Brain microvascular endothelial cell (primary cell): ENCODE measurements at regions not wholly inside any gene's neighbourhood (a gene's known extent, or its start where the extent isn't known, plus 50 kb on each side); places are given as distances from the start of the nearest gene placed in this dataset.
"Not testable (repeated sequence)": the region's sequence is repeated elsewhere in the genome, so short reads cannot be mapped to it uniquely, and the experiment has no call there.

Experiments
- DNase-seq: peaks from one replicate; pipeline ENCODE4 v3.0.0-alpha.2; 2020
- H3K27ac ChIP-seq: fragments of 250-450 bp; sonication (Bioruptor Pico); 2 replicates; pipeline ENCODE4 v1.5.1; 2020; ENCODE audit warnings: mild to moderate bottlenecking, moderate library complexity
- H3K27me3 ChIP-seq: fragments of 250-450 bp; sonication (Bioruptor Pico); replicated peaks from 2 replicates; pipeline ENCODE4 v1.5.1; 2020; ENCODE audit warnings: mild to moderate bottlenecking
- H3K36me3 ChIP-seq: fragments of 250-450 bp; sonication (Bioruptor Pico); replicated peaks from 2 replicates; pipeline ENCODE4 v1.5.1; 2020; ENCODE audit warnings: mild to moderate bottlenecking
- H3K4me3 ChIP-seq: 2 replicates; pipeline ENCODE4 v1.5.1; 2011; ENCODE audit warnings: low read depth, mild to moderate bottlenecking, control low read depth, low read length, moderate library complexity
- in situ Hi-C: cut with HindIII; loops from 2 replicates; pipeline ENCODE4 v1.10.0; 2017; ENCODE audit warnings: low sequenced_read_pairs, low pct_ligation_motif_present
- TF ChIP-seq, protein P1 (sequence below): IDR thresholded peaks from 2 replicates; pipeline ENCODE4 v1.5.1; 2011; ENCODE audit warnings: low read depth, mild to moderate bottlenecking, moderate library complexity, low read length, control low read depth, inconsistent platforms; ENCODE audit errors: missing control alignments

DNA sequence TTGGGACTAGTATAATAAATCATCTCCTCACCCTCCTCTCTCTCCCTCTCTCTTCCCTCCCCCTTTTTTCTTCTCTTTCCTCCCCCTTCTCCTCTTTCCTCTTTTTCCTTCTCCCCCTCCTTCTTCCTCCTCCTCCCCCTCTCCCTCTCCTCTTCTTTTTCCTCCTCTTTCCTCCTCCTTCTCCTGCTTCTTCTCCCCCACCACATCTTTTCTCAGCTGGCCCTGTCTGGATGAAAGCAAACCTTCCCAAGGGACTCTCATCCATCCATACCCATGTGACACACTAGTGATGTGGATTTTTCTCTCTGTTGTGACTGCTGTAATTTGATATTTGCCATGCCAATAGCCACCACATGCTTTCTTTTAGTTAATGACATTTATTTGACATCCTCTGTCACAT is 127.2 kb downstream of the EBLN2 start:
- Histone ChIP-seq H3K27me3 (no peaks in the 10 kb centered on the region), H3K36me3 (no peaks in the 10 kb centered on the region), H3K4me3 (no peak overlapping the region), H3K27ac (no peak overlapping the region)
- TF ChIP-seq, protein P1, sequence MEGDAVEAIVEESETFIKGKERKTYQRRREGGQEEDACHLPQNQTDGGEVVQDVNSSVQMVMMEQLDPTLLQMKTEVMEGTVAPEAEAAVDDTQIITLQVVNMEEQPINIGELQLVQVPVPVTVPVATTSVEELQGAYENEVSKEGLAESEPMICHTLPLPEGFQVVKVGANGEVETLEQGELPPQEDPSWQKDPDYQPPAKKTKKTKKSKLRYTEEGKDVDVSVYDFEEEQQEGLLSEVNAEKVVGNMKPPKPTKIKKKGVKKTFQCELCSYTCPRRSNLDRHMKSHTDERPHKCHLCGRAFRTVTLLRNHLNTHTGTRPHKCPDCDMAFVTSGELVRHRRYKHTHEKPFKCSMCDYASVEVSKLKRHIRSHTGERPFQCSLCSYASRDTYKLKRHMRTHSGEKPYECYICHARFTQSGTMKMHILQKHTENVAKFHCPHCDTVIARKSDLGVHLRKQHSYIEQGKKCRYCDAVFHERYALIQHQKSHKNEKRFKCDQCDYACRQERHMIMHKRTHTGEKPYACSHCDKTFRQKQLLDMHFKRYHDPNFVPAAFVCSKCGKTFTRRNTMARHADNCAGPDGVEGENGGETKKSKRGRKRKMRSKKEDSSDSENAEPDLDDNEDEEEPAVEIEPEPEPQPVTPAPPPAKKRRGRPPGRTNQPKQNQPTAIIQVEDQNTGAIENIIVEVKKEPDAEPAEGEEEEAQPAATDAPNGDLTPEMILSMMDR, result no peak
- in situ Hi-C loops, result no loop called here
- no peak for DNase-seq

DNA sequence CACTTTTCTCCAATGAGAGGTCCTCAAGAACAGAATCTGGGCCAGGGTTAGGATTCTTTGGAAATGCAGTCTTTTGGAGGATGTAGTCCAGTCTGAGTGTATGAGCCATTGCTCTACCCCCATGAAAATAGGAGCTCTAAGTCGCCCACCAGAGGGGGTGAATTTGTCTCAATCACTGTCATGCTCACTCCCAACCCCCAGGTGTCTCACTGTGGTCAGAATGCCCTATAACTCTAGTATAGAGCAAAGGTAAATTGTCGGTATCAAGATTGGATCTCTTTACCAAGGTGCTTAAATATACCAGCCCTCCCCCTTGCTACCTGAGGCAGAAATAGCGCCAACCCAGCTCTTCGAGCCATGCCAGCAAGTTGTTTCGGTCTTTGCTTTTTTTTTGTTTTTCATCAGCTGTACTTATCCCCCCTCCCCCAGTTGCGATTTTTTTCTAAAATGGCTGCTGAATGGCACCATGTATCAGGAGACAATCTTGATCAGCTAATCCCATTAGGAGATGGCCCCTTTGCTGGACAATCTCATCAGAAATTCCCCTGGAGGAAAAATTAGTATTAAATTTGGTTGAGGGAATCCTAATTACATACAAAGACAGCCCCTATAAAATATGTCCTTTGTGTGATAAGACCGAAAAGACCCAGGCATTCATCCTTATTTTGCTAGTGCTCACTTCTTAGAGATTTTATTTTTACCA is 130.7 kb downstream of the EBLN2 start:
- in situ Hi-C loops, result no loop called here
- H3K27me3 ChIP-seq, result no peaks in the 10 kb centered on the region
- TF ChIP-seq, protein P1, result peak; percentile 14
- no peaks in the 10 kb centered on the region for H3K36me3 ChIP-seq
- no peak for DNase-seq
- H3K27ac ChIP-seq, result no peak overlapping the region
- H3K4me3 ChIP-seq, result no peak overlapping the region

DNA sequence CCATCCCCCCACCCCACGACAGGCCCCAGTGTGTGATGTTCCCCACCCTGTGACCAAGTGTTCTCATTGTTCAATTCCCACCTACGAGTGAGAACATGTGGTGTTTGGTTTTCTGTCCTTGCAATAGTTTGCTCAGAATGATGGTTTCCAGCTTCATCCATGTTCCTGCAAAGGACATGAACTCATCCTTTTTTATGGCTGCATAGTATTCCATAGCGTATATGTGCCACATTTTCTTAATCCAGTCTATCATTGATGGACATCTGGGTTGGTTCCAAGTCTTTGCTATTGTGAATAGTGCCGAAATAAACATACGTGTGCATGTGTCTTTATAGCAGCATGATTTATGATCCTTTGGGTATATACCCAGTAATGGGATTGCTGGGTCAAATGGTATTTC is 132.5 kb downstream of the EBLN2 start:
- in situ Hi-C loops, result not testable (repeated sequence)

DNA sequence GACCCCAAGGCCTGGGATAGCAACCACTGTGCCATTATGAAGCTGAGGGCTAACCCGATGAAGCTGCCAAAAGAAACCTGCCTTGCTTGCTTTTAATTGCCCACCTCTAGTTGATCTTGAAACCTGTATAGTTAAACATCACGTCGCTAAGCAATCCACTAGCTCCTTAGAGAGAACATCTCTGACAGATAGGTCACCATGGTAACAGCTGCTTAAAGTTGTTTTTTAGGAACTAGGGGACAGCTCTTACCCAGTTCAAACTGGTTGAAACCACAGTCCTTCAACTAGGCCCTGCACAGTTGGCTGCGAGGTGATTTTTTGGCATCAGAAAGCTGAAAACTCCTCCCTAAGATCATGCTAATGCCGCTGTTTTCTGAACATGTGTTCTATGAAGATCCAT is 135.7 kb downstream of the EBLN2 start:
- TF ChIP-seq, protein P1, result no peak

More for the DNA sequence above, 132.5 kb downstream of the EBLN2 start:
- not testable (repeated sequence) for H3K4me3 ChIP-seq, H3K27me3 ChIP-seq, H3K27ac ChIP-seq, H3K36me3 ChIP-seq, DNase-seq

DNA sequence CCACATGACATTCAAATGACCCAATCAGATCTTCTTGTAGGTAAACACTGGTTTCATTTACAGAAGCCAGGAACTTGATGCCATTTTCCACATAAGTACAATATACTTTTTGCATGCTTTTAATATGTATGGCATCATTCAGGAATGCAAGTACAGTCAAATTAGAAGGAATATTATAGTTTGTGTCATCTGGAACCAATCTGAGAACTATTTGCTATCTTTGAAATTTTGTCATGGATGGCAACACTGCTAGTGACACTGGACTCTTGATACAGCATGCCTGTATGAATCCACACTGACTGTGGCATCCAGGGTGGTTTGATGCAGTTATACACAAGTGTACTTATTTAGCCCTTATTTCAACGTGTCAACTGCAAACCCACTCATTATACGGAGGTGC is 141.6 kb downstream of the EBLN2 start:
- no peaks in the 10 kb centered on the region for H3K36me3 ChIP-seq
- H3K27ac ChIP-seq, result no peak overlapping the region
- no peak overlapping the region for H3K4me3 ChIP-seq
- DNase-seq, result no peak
- in situ Hi-C loops, result no loop called here
- no peaks in the 10 kb centered on the region for H3K27me3 ChIP-seq
- TF ChIP-seq, protein P1, result no peak

More for the DNA sequence above, 135.7 kb downstream of the EBLN2 start:
- no peak for DNase-seq
- Histone ChIP-seq H3K36me3 (no peaks in the 10 kb centered on the region), H3K4me3 (no peak overlapping the region), H3K27ac (no peak overlapping the region), H3K27me3 (no peaks in the 10 kb centered on the region)
- in situ Hi-C loops, result no loop called here

DNA sequence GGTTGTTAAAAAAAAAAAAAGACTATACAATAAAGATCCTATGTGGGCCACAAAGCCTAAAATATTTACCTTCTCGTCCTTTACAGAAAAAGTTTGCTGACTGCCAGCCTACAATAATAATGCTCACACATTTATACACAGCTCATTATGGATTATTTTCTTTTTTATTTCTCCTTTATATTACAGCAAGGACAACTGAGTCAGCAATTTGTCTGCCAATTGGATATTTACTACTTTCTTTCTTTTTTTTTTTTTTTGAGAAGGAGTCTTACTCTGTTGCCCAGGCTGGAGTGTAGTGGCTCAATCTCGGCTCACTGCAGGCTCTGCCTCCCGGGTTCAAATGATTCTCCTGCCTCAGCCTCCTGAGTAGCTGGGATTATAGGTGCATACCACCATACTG is 142.2 kb downstream of the EBLN2 start:
- in situ Hi-C loops, result no loop called here
- H3K27me3 ChIP-seq, result no peaks in the 10 kb centered on the region
- DNase-seq, result no peak
- TF ChIP-seq, protein P1, result no peak
- H3K4me3 ChIP-seq, result no peak overlapping the region
- no peak overlapping the region for H3K27ac ChIP-seq
- H3K36me3 ChIP-seq, result no peaks in the 10 kb centered on the region
